CD4-positive, alpha-beta T cell (primary cell): ENCODE measurements at regions not wholly inside any gene's neighbourhood (a gene's known extent, or its start where the extent isn't known, plus 50 kb on each side); places are given as distances from the start of the nearest gene placed in this dataset.

Experiments used
- ATAC-seq: fragments of 200-7000 bp; cut with Tn5 transposase; one replicate; pipeline ENCODE4 v1.10.0; 2022; ENCODE audit warnings: mild to moderate bottlenecking; ENCODE audit not compliant: poor library complexity
- CTCF ChIA-PET: fragments of 350-600 bp; sonication (Branson Sonifier 250); formaldehyde crosslinking; loops from one replicate; lab custom pipeline; 2021; ENCODE audit warnings: antibody characterized with exemption, inconsistent platforms; lab: Charles Lee
- POLR2A ChIA-PET: fragments of 350-600 bp; sonication (Branson Sonifier 250); formaldehyde crosslinking; loops from one replicate; lab custom pipeline; 2021; ENCODE audit warnings: antibody characterized with exemption, inconsistent platforms; lab: Charles Lee
- DNase-seq, 14 experiments: peaks; one replicate each; pipeline ENCODE4 v3.0.0-alpha.2; 2013 to 2020; ENCODE audit warnings: mixed read lengths in 2 of 14
- H3K27ac ChIP-seq, 2 donors: one replicate each; pipeline versions ENCODE4 v1.5.1 to v1.7.0; 2013; ENCODE audit warnings: low read length in 2 of 2, low read depth in 1 of 2, mild to moderate bottlenecking in 1 of 2
- H3K27me3 ChIP-seq, 2 experiments: 1 replicate in 1 of 2; 2 replicates in 1 of 2; pipeline versions ENCODE4 v1.6.1 to v1.7.0; 2013; ENCODE audit warnings: low read length in 2 of 2, control low read depth in 1 of 2, mild to moderate bottlenecking in 1 of 2, moderate library complexity in 1 of 2; ENCODE audit not compliant: insufficient read depth in 2 of 2, control insufficient read depth in 1 of 2
- H3K36me3 ChIP-seq: one replicate; pipeline ENCODE4 v1.6.1; 2013; ENCODE audit warnings: low read length, control low read depth; ENCODE audit not compliant: insufficient read depth
- H3K4me1 ChIP-seq: one replicate; pipeline ENCODE4 v1.6.1; 2013; ENCODE audit warnings: low read length, control low read depth; ENCODE audit not compliant: insufficient read depth
- H3K4me3 ChIP-seq: one replicate; pipeline ENCODE4 v1.5.1; 2013; ENCODE audit warnings: mild to moderate bottlenecking, low read length, moderate library complexity
- H3K9me3 ChIP-seq, 2 experiments: 1 replicate in 1 of 2; 2 replicates in 1 of 2; pipeline versions ENCODE4 v1.6.1 to v1.7.0; 2013; ENCODE audit warnings: low read length in 2 of 2, mild to moderate bottlenecking in 2 of 2, control low read depth in 1 of 2, moderate library complexity in 1 of 2; ENCODE audit not compliant: control insufficient read depth in 1 of 2, insufficient read depth in 1 of 2
- H3K27ac Mint-ChIP-seq: one replicate; pipeline ENCODE4 v1.8.0; 2020; ENCODE audit warnings: mixed read lengths
- H3K27me3 Mint-ChIP-seq: one replicate; pipeline ENCODE4 v1.8.0; 2021; ENCODE audit warnings: mixed read lengths
- H3K36me3 Mint-ChIP-seq: one replicate; pipeline ENCODE4 v1.8.0; 2021; ENCODE audit warnings: low read depth, mixed read lengths
- H3K4me1 Mint-ChIP-seq: one replicate; pipeline ENCODE4 v1.8.0; 2021; ENCODE audit warnings: low read depth, mixed read lengths
- H3K4me3 Mint-ChIP-seq: one replicate; pipeline ENCODE4 v1.8.0; 2020; ENCODE audit warnings: mild to moderate bottlenecking, mixed read lengths
- H3K9me3 Mint-ChIP-seq: one replicate; pipeline ENCODE4 v1.8.0; 2020; ENCODE audit warnings: mixed read lengths
- intact Hi-C, 2 experiments: fragments of 100-400 bp; cut with DNase I in 1 of 2; cut with micrococcal nuclease in 1 of 2; formaldehyde crosslinking; loops; one replicate each; pipeline versions ENCODE4 v1.15.1 to v1.9.0; 2023 to 2025; cut with DNase I, micrococcal nuclease
- TF ChIP-seq, protein P1 (sequence below): fragments of 200-600 bp; IDR thresholded peaks from one replicate; pipeline ENCODE4 v1.8.0; 2022; ENCODE audit warnings: antibody characterized with exemption, mild to moderate bottlenecking

DNA sequence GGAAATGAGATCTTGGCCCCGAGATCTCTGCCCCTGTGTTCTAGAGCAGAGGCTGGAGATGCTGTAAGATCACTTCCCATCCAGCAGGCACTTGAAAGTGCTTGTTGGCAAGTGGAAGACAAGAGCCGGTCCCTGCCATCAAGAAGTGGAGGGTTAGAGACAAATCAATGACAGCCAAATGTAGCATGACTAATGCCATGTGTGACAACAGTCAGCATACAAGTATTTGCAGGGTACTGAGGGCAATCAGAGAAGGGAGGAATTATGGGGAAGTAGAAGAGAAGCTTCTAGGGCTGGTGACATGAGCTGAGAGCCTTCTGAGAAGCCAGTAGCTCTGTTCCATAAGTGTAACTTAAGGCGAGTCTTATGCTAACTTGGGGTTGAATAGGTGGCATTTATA is 58.6 kb downstream of the TMEM17 start:
- Histone ChIP-seq H3K27ac (no peak overlapping the region), H3K4me1 (no peaks in the 10 kb centered on the region), H3K36me3 (no peaks in the 10 kb centered on the region), H3K27me3 (no peaks in the 10 kb centered on the region), H3K9me3 (no peaks in the 10 kb centered on the region), H3K4me3 (no peak overlapping the region)
- ATAC-seq = no peak
- no peaks in the 10 kb centered on the region for H3K36me3 Mint-ChIP-seq
- no peak overlapping the region for H3K27ac Mint-ChIP-seq
- no peak for DNase-seq
- no peaks in the 10 kb centered on the region for H3K27me3 Mint-ChIP-seq
- POLR2A ChIA-PET = no interaction called here
- TF ChIP-seq, protein P1, sequence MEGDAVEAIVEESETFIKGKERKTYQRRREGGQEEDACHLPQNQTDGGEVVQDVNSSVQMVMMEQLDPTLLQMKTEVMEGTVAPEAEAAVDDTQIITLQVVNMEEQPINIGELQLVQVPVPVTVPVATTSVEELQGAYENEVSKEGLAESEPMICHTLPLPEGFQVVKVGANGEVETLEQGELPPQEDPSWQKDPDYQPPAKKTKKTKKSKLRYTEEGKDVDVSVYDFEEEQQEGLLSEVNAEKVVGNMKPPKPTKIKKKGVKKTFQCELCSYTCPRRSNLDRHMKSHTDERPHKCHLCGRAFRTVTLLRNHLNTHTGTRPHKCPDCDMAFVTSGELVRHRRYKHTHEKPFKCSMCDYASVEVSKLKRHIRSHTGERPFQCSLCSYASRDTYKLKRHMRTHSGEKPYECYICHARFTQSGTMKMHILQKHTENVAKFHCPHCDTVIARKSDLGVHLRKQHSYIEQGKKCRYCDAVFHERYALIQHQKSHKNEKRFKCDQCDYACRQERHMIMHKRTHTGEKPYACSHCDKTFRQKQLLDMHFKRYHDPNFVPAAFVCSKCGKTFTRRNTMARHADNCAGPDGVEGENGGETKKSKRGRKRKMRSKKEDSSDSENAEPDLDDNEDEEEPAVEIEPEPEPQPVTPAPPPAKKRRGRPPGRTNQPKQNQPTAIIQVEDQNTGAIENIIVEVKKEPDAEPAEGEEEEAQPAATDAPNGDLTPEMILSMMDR = no peak
- intact Hi-C loops = no loop called here
- CTCF ChIA-PET = no interaction called here
- no peaks in the 10 kb centered on the region for H3K4me1 Mint-ChIP-seq
- no peak overlapping the region for H3K4me3 Mint-ChIP-seq
- H3K9me3 Mint-ChIP-seq = no peaks in the 10 kb centered on the region

DNA sequence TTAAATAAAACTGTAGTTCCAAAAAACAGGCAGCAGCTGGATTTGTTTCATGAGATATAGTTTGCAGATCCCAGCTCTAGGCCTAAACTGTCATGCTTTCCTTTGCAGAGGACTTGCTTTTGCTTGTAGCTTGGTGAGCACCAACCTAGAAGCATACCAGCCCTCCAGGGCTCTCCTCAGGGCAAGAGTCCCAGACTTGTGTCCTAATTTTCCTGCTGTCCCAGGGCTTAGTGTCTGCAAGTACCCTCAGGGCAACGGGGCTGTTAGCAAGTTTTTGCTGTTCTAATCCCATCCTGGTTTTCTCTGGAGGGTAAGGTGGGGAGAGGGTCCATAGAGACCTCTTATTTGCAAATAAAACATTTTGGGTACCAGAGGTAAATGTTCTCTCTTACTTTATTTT is 59.5 kb downstream of the TMEM17 start:
- H3K4me1 Mint-ChIP-seq = no peaks in the 10 kb centered on the region

DNA sequence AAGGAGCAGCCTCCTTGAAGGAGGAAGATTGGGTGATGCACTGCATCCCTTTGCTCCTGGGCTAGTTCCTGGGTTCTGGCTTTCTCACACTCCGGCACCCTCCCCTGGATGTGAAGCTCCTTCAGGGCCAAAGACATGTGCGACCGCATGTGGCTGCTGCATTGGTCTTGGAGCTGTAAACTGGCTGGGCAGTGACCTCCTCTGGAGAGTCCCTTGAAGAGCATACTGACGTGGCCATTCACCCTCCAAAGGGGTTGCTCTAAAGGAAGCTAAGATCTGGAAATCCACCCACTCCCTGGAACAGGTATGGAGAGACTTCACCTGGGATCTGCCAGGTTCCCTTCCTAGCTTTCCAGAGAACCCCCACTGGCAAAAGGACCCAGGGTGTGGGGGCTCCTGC is 62.1 kb downstream of the TMEM17 start:
- ATAC-seq (no peak), DNase-seq (no peak)
- Histone ChIP-seq H3K9me3 (no peaks in the 10 kb centered on the region), H3K4me3 (no peak overlapping the region), H3K27me3 (no peaks in the 10 kb centered on the region), H3K36me3 (no peaks in the 10 kb centered on the region), H3K4me1 (no peaks in the 10 kb centered on the region), H3K27ac (no peak overlapping the region)
- no peak overlapping the region for H3K27ac Mint-ChIP-seq
- intact Hi-C loops = no loop called here
- H3K4me3 Mint-ChIP-seq = no peak overlapping the region
- ChIA-PET POLR2A (no interaction called here), CTCF (no interaction called here)
- TF ChIP-seq, protein P1 = no peak
- no peaks in the 10 kb centered on the region for H3K27me3 Mint-ChIP-seq
- no peaks in the 10 kb centered on the region for H3K36me3 Mint-ChIP-seq
- H3K4me1 Mint-ChIP-seq = no peaks in the 10 kb centered on the region
- no peaks in the 10 kb centered on the region for H3K9me3 Mint-ChIP-seq

More for the DNA sequence above, 59.5 kb downstream of the TMEM17 start:
- no peaks in the 10 kb centered on the region for H3K4me1 ChIP-seq
- ChIA-PET POLR2A (no interaction called here), CTCF (no interaction called here)
- H3K9me3 Mint-ChIP-seq = no peaks in the 10 kb centered on the region
- TF ChIP-seq, protein P1 = no peak
- ATAC-seq (no peak), DNase-seq (no peak)
- no peak overlapping the region for H3K4me3 ChIP-seq
- no peaks in the 10 kb centered on the region for H3K36me3 ChIP-seq
- no peak overlapping the region for H3K27ac Mint-ChIP-seq
- no peaks in the 10 kb centered on the region for H3K36me3 Mint-ChIP-seq
- H3K27me3 ChIP-seq = no peaks in the 10 kb centered on the region
- intact Hi-C loops = no loop called here
- no peak overlapping the region for H3K4me3 Mint-ChIP-seq
- H3K27me3 Mint-ChIP-seq = no peaks in the 10 kb centered on the region
- no peaks in the 10 kb centered on the region for H3K9me3 ChIP-seq
- H3K27ac ChIP-seq = no peak overlapping the region
